ENCODE measurements at regions not wholly inside any gene's neighbourhood (a gene's known extent, or its start where the extent isn't known, plus 50 kb on each side); places are given as distances from the start of the nearest gene placed in this dataset.
"Not testable (repeated sequence)": the region's sequence is repeated elsewhere in the genome, so short reads cannot be mapped to it uniquely, and the experiment has no call there.

- not testable (repeated sequence) for H3K9me3 ChIP-seq (replicated peaks; ENCODE audit: control insufficient read depth, low read depth, low read length); H3K27me3 ChIP-seq (ENCODE audit: control insufficient read depth, insufficient read depth, low read length); H3K36me3 ChIP-seq (ENCODE audit: control insufficient read depth, insufficient read depth, low read length); H3K4me1 ChIP-seq (ENCODE audit: control insufficient read depth, insufficient read depth, low read length); DNase-seq; H3K4me3 ChIP-seq (ENCODE audit: low read length); H3K27ac ChIP-seq (ENCODE audit: low read length)
- no CpG with 5 or more reads among the region's 10 CpGs for WGBS (ENCODE audit: insufficient coverage)
These were observed 331.8 kb upstream of the PLGLB1 start for GRCh38 chr2:87353408-87353807.

GRCh38 chr2:87354102-87354501 lies 332.5 kb upstream of the PLGLB1 start:
- H3K27ac ChIP-seq (ENCODE audit: low read length); H3K36me3 ChIP-seq (ENCODE audit: control insufficient read depth, insufficient read depth, low read length); H3K27me3 ChIP-seq (ENCODE audit: control insufficient read depth, insufficient read depth, low read length); H3K9me3 ChIP-seq (replicated peaks; ENCODE audit: control insufficient read depth, low read depth, low read length); H3K4me3 ChIP-seq (ENCODE audit: low read length); DNase-seq; H3K4me1 ChIP-seq (ENCODE audit: control insufficient read depth, insufficient read depth, low read length): not testable (repeated sequence)
- WGBS (ENCODE audit: insufficient coverage) = no CpG with 5 or more reads among the region's 6 CpGs

- H3K27ac ChIP-seq (ENCODE audit: low read length); H3K27me3 ChIP-seq (ENCODE audit: control insufficient read depth, insufficient read depth, low read length); H3K36me3 ChIP-seq (ENCODE audit: control insufficient read depth, insufficient read depth, low read length); DNase-seq; H3K4me3 ChIP-seq (ENCODE audit: low read length); H3K4me1 ChIP-seq (ENCODE audit: control insufficient read depth, insufficient read depth, low read length); H3K9me3 ChIP-seq (replicated peaks; ENCODE audit: control insufficient read depth, low read depth, low read length): not testable (repeated sequence)
These were observed 338.6 kb upstream of the PLGLB1 start for GRCh38 chr2:87360250-87360649.

GRCh38 chr2:87360927-87361326 lies 339.3 kb upstream of the PLGLB1 start:
- not testable (repeated sequence) for H3K4me1 ChIP-seq (ENCODE audit: control insufficient read depth, insufficient read depth, low read length); H3K27ac ChIP-seq (ENCODE audit: low read length); DNase-seq; H3K36me3 ChIP-seq (ENCODE audit: control insufficient read depth, insufficient read depth, low read length); H3K4me3 ChIP-seq (ENCODE audit: low read length); H3K9me3 ChIP-seq (replicated peaks; ENCODE audit: control insufficient read depth, low read depth, low read length); H3K27me3 ChIP-seq (ENCODE audit: control insufficient read depth, insufficient read depth, low read length)
- WGBS (ENCODE audit: insufficient coverage) = no CpG with 5 or more reads among the region's 2 CpGs

DNA sequence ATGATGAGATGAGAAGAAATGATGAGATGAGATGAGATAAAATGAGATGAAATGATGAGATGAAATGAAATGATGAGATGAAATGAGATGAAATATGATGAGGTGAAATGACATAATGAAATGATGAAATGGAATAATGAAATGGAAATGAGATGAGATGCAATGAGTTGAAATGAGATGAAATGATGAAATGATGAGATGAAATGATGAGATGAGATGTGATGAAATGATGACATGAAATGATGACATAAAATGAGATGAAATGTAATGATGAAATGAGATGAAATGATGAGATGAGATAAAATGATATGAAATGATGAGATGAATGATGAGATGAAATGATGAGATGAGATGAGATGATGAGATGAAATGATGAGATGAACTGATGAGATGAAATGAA lies 340.2 kb upstream of the PLGLB1 start:
- not testable (repeated sequence) for H3K36me3 ChIP-seq (ENCODE audit: control insufficient read depth, insufficient read depth, low read length); H3K27ac ChIP-seq (ENCODE audit: low read length); H3K27me3 ChIP-seq (ENCODE audit: control insufficient read depth, insufficient read depth, low read length); H3K4me1 ChIP-seq (ENCODE audit: control insufficient read depth, insufficient read depth, low read length); DNase-seq; H3K9me3 ChIP-seq (replicated peaks; ENCODE audit: control insufficient read depth, low read depth, low read length); H3K4me3 ChIP-seq (ENCODE audit: low read length)

- not testable (repeated sequence) for H3K4me3 ChIP-seq (ENCODE audit: low read length); H3K9me3 ChIP-seq (replicated peaks; ENCODE audit: control insufficient read depth, low read depth, low read length); H3K27ac ChIP-seq (ENCODE audit: low read length); H3K36me3 ChIP-seq (ENCODE audit: control insufficient read depth, insufficient read depth, low read length); H3K4me1 ChIP-seq (ENCODE audit: control insufficient read depth, insufficient read depth, low read length); H3K27me3 ChIP-seq (ENCODE audit: control insufficient read depth, insufficient read depth, low read length); DNase-seq
These were observed 342.7 kb upstream of the PLGLB1 start for GRCh38 chr2:87364379-87364778.

- H3K4me3 ChIP-seq (ENCODE audit: low read length); H3K27me3 ChIP-seq (ENCODE audit: control insufficient read depth, insufficient read depth, low read length); DNase-seq; H3K9me3 ChIP-seq (replicated peaks; ENCODE audit: control insufficient read depth, low read depth, low read length); H3K27ac ChIP-seq (ENCODE audit: low read length); H3K4me1 ChIP-seq (ENCODE audit: control insufficient read depth, insufficient read depth, low read length); H3K36me3 ChIP-seq (ENCODE audit: control insufficient read depth, insufficient read depth, low read length): not testable (repeated sequence)
- WGBS (ENCODE audit: insufficient coverage) = 56% methylated on average over 1 of the region's 2 CpGs
These were observed 343.4 kb upstream of the PLGLB1 start for GRCh38 chr2:87365038-87365437.

GRCh38 chr2:87386063-87386560 lies 361.8 kb upstream of the PLGLB2 start:
- no CpG with 5 or more reads among the region's 7 CpGs for WGBS (ENCODE audit: insufficient coverage)
- H3K27me3 ChIP-seq (ENCODE audit: control insufficient read depth, insufficient read depth, low read length); H3K9me3 ChIP-seq (replicated peaks; ENCODE audit: control insufficient read depth, low read depth, low read length); H3K4me1 ChIP-seq (ENCODE audit: control insufficient read depth, insufficient read depth, low read length); H3K36me3 ChIP-seq (ENCODE audit: control insufficient read depth, insufficient read depth, low read length); H3K4me3 ChIP-seq (ENCODE audit: low read length); DNase-seq; H3K27ac ChIP-seq (ENCODE audit: low read length): not testable (repeated sequence)

DNA sequence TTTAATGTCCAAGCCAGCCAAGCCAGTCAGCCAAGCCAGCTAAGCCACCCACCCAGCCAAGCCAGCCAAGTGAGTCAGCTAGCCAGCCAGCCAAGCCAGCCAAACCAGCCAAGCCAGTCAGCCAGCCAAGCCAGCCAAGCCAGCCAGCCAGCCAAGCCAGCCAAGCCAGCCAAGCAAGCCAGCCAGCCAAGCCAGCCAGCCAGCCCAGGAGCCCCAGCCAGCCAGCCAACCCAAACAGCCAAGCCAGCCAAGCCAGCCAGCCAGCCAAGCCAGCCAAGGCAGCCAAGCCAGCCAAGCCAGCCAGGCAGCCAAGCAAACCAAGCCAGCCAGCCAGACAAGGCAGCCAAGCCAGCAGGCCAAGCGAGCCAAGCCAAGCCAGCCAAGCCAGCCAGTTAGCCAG lies 352.1 kb upstream of the PLGLB2 start:
- not testable (repeated sequence) for H3K4me3 ChIP-seq (ENCODE audit: low read length); H3K27me3 ChIP-seq (ENCODE audit: control insufficient read depth, insufficient read depth, low read length); H3K9me3 ChIP-seq (replicated peaks; ENCODE audit: control insufficient read depth, low read depth, low read length); H3K36me3 ChIP-seq (ENCODE audit: control insufficient read depth, insufficient read depth, low read length); H3K27ac ChIP-seq (ENCODE audit: low read length); DNase-seq; H3K4me1 ChIP-seq (ENCODE audit: control insufficient read depth, insufficient read depth, low read length)
- no CpG with 5 or more reads among the region's 1 CpG for WGBS (ENCODE audit: insufficient coverage)

DNA sequence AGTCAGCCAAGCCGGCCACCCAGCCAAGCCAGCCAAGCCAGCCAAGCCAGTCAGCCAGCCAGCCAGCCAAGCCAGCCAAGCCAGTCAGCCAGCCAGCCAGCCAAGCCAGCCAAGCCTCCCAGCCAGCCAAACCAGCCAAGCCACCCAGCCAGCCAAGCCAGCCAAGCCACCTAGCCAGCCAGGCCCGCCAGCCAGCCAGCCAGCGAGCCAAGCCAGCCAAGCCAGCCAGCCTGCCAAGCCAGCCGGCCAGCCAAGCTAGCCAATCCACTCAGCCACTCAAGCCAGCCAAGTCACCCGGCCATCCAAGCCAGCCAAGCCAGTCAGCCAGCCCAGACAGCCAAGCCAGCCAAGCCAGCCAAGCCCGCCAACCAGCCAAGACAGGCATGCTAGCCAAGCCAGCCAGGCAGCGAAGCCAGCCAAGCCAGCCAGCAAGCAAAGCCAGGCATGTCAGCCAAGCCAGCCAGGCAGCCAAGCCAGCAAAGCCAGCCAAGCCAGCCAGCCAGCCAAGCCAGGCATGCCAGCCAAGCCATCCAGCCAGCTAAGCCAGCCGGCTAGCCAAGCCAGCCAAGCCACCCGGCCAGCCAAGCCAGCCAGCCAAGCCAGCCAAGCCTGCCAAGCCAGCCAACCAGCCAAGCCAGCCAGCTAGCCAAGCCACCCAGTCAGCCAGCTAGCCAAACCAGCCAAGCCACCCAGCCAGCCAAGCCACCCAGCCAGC lies 351.2 kb upstream of the PLGLB2 start:
- DNase-seq; H3K27ac ChIP-seq (ENCODE audit: low read length); H3K4me1 ChIP-seq (ENCODE audit: control insufficient read depth, insufficient read depth, low read length); H3K9me3 ChIP-seq (replicated peaks; ENCODE audit: control insufficient read depth, low read depth, low read length); H3K4me3 ChIP-seq (ENCODE audit: low read length); H3K27me3 ChIP-seq (ENCODE audit: control insufficient read depth, insufficient read depth, low read length); H3K36me3 ChIP-seq (ENCODE audit: control insufficient read depth, insufficient read depth, low read length): not testable (repeated sequence)
- 98% methylated on average over 5 of the region's 9 CpGs for WGBS (ENCODE audit: insufficient coverage)
